Ammon's horn (tissue), 1 donor: ENCODE measurements at regions not wholly inside any gene's neighbourhood (a gene's known extent, or its start where the extent isn't known, plus 50 kb on each side); places are given as distances from the start of the nearest gene placed in this dataset.

Source experiments
- DNase-seq: peaks from one replicate; pipeline ENCODE4 v3.0.0-alpha.2; 2016; ENCODE audit warnings: low spot score

GRCh38 chr4:53810643-53811042 lies 219.4 kb upstream of the LNX1 start:
- DNase-seq, result no peak

- no peak for DNase-seq
These were observed 218.5 kb upstream of the LNX1 start for GRCh38 chr4:53809816-53810215.

GRCh38 chr4:53805291-53805690 lies 214.0 kb upstream of the LNX1 start:
- no peak for DNase-seq

GRCh38 chr4:53804719-53805118 lies 213.4 kb upstream of the LNX1 start:
- no peak for DNase-seq

GRCh38 chr4:53802500-53802899 lies 211.2 kb upstream of the LNX1 start:
- DNase-seq, result no peak

GRCh38 chr4:53801373-53801772 lies 210.1 kb upstream of the LNX1 start:
- DNase-seq, result no peak

- DNase-seq, result no peak
These were observed 209.5 kb upstream of the LNX1 start for GRCh38 chr4:53800741-53801140.

GRCh38 chr4:53793096-53793495 lies 201.8 kb upstream of the LNX1 start:
- no peak for DNase-seq

GRCh38 chr4:53790286-53790685 lies 199.0 kb upstream of the LNX1 start:
- DNase-seq, result peak; percentile 45

GRCh38 chr4:53788621-53789020 lies 197.3 kb upstream of the LNX1 start:
- no peak for DNase-seq

GRCh38 chr4:53788011-53788410 lies 196.7 kb upstream of the LNX1 start:
- no peak for DNase-seq

GRCh38 chr4:53786632-53787031 lies 195.3 kb upstream of the LNX1 start:
- DNase-seq, result no peak

GRCh38 chr4:53785996-53786395 lies 194.7 kb upstream of the LNX1 start:
- no peak for DNase-seq

- DNase-seq, result no peak
These were observed 192.8 kb upstream of the LNX1 start for GRCh38 chr4:53784112-53784511.

GRCh38 chr4:53783208-53783859 lies 192.0 kb upstream of the LNX1 start:
- no peak for DNase-seq

- DNase-seq, result no peak
These were observed 191.2 kb upstream of the LNX1 start for GRCh38 chr4:53782458-53782845.

- DNase-seq, result no peak
These were observed 190.6 kb upstream of the LNX1 start for GRCh38 chr4:53781629-53782457.

- no peak for DNase-seq
These were observed 189.6 kb upstream of the LNX1 start for GRCh38 chr4:53780736-53781400.

- no peak for DNase-seq
These were observed 187.7 kb upstream of the LNX1 start for GRCh38 chr4:53779025-53779424.

- no peak for DNase-seq
These were observed 186.9 kb upstream of the LNX1 start for GRCh38 chr4:53778155-53778554.

GRCh38 chr4:53777244-53777984 lies 186.1 kb upstream of the LNX1 start:
- no peak for DNase-seq

GRCh38 chr4:53776141-53776540 lies 184.9 kb upstream of the LNX1 start:
- DNase-seq, result no peak
